NOMO-1 treated with DMSO at 0.1 percent for 48 hours (cell line): ENCODE measurements at regions not wholly inside any gene's neighbourhood (a gene's known extent, or its start where the extent isn't known, plus 50 kb on each side); places are given as distances from the start of the nearest gene placed in this dataset.

Experiments used
- DNase-seq: peaks from one replicate; lab custom pipeline; 2025; ENCODE audit not compliant: unreplicated experiment; lab: John Stamatoyannopoulos, UW

GRCh38 chr15:61798631-61799030 lies 261.6 kb downstream of the VPS13C start:
- DNase-seq = no peak

DNA sequence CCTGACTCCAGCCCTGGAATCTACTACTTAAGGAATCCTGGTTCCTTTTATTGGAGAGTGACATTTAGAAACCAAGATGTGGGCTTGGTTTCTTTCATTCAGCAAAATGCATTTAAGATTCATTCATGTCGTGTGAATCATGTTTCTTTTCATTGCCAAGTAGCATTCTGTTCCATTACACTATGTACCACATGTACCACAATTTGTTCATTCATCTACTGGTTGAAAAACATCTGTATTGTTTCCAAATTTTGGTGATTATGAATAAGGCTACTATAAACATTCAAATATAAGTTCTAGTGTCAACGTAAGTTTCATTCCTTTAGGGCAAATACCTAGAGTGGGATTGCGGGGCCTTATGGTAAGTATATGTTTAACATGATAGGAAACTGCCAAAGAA lies 264.2 kb downstream of the VPS13C start:
- DNase-seq = no peak

- no peak for DNase-seq
Observed at GRCh38 chr15:61794881-61795280, 265.4 kb downstream of the VPS13C start.

GRCh38 chr15:61794276-61794675 lies 266.0 kb downstream of the VPS13C start:
- no peak for DNase-seq

GRCh38 chr15:61784734-61785133 lies 275.5 kb downstream of the VPS13C start:
- DNase-seq = no peak

DNA sequence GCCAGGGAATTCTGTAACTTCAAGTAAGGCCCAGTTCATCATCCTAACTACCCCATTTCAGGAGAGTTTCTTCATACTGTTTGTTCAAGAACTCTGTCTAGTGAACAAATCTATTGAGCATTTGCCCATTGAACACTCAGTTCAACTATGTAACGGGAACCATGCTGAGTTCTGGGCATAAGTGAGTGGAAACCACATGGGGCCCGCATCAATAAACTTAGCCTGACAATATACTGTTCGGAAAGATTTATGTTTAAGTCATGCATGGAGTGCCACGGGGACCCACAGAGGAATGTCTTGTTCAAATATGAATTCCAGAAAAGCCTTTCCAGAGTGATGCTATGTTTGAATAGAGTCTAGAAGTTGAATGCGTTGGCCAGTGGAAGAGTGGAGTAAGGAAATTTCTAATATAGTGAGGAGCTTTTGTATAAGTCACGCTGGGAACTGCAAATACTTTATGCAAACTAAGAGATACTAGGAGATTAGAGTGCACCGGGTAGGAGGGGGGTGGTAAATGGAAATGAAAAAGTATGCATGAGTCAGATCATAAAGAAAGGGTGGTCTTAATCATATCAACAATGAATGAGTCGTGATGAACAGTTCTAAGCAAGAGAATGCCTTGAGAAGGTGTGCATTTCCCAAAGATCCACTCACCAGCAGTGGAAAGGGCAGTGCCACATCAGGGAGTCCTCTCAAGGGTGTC lies 279.8 kb downstream of the VPS13C start:
- no peak for DNase-seq

GRCh38 chr15:61777689-61778088 lies 282.6 kb downstream of the VPS13C start:
- DNase-seq = no peak

GRCh38 chr15:61769557-61769956 lies 290.7 kb downstream of the VPS13C start:
- DNase-seq = no peak

DNA sequence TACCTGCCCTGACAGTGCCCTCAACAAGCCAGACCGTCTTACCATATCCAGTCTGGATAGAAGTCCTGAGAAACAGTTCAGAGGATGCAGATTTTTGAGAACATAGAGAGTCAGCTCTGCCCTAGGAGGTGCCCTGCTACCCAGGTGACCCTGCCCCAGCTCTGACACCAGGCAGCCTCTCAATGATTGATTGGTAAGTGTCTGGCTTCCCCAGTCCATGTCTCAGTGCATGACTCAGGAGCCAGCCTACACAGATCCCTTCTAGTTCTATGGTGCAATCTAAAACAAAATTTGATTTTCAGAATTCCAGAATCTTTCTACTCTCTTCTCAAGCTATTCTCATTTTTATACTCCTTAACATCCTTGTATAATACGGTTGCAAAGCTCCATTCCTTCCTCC lies 292.1 kb downstream of the VPS13C start:
- DNase-seq = no peak

- DNase-seq = no peak
Observed at GRCh38 chr15:61764981-61765380, 295.3 kb downstream of the VPS13C start.

GRCh38 chr15:61764141-61764540 lies 296.1 kb downstream of the VPS13C start:
- DNase-seq = no peak

- peak; percentile 15 for DNase-seq
Observed at GRCh38 chr15:61762676-61763075, 297.6 kb downstream of the VPS13C start.

DNA sequence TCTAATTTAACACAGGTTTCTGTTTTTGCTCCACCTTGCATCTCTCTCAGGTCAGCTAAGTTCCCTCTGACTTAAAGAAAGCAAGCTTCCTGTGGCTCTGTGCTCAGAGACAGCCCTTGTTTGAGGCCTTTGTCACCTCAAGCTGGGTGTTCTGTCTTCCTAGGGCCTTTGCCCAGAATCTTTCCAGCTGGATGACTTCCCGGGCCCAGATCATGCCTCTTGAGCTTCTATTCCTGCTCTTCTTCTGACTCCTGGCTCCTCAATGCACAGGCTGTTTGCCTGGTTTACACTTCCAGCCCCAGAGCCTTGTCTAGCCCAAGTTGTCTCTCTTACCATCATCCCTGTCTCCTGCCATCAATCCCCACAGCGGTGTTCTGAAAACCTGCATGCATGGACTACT lies 300.6 kb downstream of the VPS13C start:
- no peak for DNase-seq

DNA sequence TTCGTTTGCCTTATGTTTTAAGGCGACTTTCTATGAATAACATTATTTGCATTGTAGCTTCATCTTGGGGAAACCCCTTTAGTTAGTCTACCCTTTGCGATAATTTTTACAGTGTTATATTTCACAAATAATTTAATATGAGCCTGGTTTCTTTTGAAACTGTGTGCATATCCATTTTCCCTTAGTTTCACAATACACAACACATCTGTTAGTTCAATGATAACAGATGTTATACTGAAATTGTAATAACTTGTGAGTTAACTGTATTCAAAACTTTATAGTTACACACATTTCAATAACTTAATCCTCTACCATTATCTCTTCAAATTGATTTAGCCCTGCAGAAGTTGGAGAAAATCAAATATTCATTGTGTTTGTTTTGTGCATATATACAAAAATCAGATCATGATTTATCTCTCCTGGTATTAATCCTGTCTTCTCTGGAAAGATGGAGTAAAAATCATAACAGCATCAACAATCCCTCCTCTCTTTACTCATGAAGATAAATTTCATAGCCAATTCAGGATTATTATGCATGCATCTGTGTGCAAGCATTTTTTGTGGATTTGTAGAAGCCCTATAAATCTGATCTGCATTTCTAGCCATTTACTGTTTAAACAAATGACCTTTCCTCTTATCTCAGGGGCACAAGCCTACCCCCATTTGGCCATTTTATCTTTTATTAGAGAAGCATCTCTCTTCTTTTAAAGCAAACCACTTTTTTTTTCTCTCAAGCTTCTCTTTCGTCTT lies 304.0 kb downstream of the VPS13C start:
- DNase-seq = no peak

DNA sequence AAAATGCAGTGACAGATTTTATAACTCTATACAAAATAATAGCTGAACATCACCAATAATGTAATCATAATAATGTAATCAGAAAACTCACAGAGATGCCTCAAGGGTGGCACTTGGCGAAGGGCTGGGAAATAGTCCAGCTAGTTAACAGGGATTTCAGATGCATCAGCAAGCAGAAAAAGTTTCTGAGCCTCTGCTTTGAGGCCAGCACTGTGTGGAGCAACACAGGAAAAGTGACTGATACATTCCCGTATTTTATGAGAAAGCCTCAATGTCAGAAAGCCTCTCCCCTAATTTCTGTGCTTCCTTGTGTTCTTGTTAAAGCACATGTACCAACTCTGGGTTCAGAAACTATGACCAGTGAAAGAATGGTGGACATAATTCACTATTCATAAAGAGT lies 304.8 kb downstream of the VPS13C start:
- DNase-seq = no peak

- DNase-seq = no peak
Observed at GRCh38 chr15:61753018-61753710, 307.1 kb downstream of the VPS13C start.

- no peak for DNase-seq
Observed at GRCh38 chr15:61752001-61752400, 308.2 kb downstream of the VPS13C start.

DNA sequence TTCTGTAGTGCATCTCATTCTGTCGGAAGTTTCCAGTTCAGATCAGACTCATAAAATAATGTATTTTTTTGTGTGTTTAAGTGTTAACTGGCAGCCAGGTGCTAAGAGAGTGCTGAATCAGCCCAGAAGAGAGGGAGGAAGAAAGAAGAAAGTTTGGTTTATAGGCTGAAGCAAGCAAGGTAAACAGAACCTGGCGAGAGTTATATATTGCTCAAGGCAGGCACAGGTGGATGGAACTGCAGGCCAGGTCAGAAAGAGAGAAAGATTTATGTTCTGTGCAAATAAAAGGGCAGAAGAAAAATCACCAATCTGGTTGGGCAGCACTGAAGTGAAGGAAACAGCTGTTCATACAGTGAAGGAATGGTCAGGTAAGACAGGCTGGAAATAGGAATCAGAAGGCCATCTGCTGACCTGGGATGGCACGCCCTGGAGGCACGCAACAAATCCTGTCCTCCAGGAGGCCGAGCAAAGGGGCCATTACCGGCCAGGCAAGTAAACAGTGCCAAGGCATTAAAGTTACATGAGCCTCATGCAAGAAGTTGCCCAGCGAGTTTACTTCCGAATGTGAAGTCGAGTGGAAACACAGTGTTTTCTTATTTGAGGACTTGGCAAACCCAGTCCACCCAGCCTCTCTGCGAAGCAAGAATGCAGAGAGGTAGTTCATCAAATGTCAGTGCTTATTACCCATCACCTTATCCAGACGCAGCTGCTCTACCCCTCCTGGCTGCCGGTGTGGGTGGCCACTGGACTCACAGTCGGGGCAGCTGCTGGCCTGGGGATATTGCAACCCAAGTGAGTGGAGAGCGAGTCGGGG lies 309.8 kb downstream of the VPS13C start:
- DNase-seq = no peak

- DNase-seq = no peak
Observed at GRCh38 chr15:61749169-61749568, 311.1 kb downstream of the VPS13C start.

GRCh38 chr15:61748529-61748928 lies 311.7 kb downstream of the VPS13C start:
- DNase-seq = no peak

DNA sequence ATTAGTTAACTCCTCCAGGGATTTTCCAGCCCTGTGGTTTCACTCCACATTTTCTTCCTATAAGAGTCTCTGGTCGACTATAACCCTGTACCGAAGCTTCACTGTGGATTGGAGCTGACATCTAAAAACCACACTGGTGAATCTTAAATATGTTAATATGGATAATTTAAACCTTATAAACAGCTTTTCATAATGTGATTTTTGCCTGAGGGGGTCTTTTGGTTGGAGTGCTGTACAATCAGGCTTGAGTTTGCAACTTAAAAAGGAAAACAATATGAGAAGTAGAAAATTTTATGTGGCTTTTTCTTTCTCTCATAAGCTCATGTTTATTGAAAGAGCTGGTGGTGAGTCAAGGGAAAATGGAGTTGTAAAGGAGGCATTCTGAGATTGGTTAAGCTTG lies 313.7 kb downstream of the VPS13C start:
- DNase-seq = no peak
